Panc1 (cell line): ENCODE measurements at regions not wholly inside any gene's neighbourhood (a gene's known extent, or its start where the extent isn't known, plus 50 kb on each side); places are given as distances from the start of the nearest gene placed in this dataset.

Experiments
- ATAC-seq: fragments of 200-7000 bp; cut with Tn5 transposase; 2 replicates; pipeline ENCODE4 v1.9.1; 2020; ENCODE audit warnings: mild to moderate bottlenecking, moderate library complexity
- BruUV-seq: library from RNA; stranded (reverse); fragments of 400-500 nt; replicated peaks from 2 replicates; lab custom pipeline; 2021; lab: Mats Ljungman, UMichigan
- CTCF ChIA-PET: fragments of 300-600 bp; sonication (Branson Sonifier 250); formaldehyde crosslinking; loops from one replicate; lab custom pipeline; 2022; ENCODE audit warnings: antibody characterized with exemption; lab: Charles Lee
- POLR2A ChIA-PET: fragments of 300-600 bp; sonication (Branson Sonifier 250); formaldehyde crosslinking; loops from one replicate; lab custom pipeline; 2022; ENCODE audit warnings: antibody characterized with exemption; lab: Charles Lee
- DNase-seq: peaks from one replicate; pipeline ENCODE4 v3.0.0-alpha.2; 2010; ENCODE audit warnings: low read depth, low spot score
- H3K27ac ChIP-seq: 2 replicates; pipeline ENCODE4 v1.5.1; 2011; ENCODE audit warnings: mild to moderate bottlenecking, low read length, inconsistent platforms
- H3K27me3 ChIP-seq: fragments of 200-500 bp; sonication (Bioruptor generic); 2 replicates; pipeline ENCODE4 v1.6.0; 2014; ENCODE audit warnings: low read length, inconsistent platforms; ENCODE audit not compliant: control insufficient read depth, insufficient read depth
- H3K36me3 ChIP-seq: fragments of 200-500 bp; sonication (Bioruptor generic); 2 replicates; pipeline ENCODE4 v1.5.1; 2014; ENCODE audit warnings: inconsistent platforms, mild to moderate bottlenecking, low read length, moderate library complexity; ENCODE audit not compliant: control insufficient read depth, insufficient read depth
- H3K4me1 ChIP-seq: 2 replicates; pipeline ENCODE4 v1.5.1; 2011; ENCODE audit warnings: inconsistent platforms, mild to moderate bottlenecking, low read length, moderate library complexity; ENCODE audit not compliant: control insufficient read depth, insufficient read depth
- H3K4me3 ChIP-seq, 2 experiments: 2 replicates each; pipeline ENCODE4 v1.5.1; 2011 to 2012; ENCODE audit warnings: low read depth in 2 of 2, low read length in 2 of 2, mild to moderate bottlenecking in 2 of 2, inconsistent platforms in 1 of 2, moderate library complexity in 1 of 2
- H3K9me3 ChIP-seq: fragments of 200-500 bp; sonication (Bioruptor generic); 2 replicates; pipeline ENCODE4 v1.5.1; 2014; ENCODE audit warnings: low read depth, mild to moderate bottlenecking, inconsistent platforms, low read length, moderate library complexity; ENCODE audit not compliant: control insufficient read depth, insufficient read depth
- CTCF ChIP-seq: fragments of 450-650 bp; IDR thresholded peaks from 2 replicates; pipeline ENCODE4 v1.5.1; 2017; ENCODE audit warnings: mild to moderate bottlenecking
- POLR2AphosphoS5 ChIP-seq: IDR thresholded peaks from 2 replicates; pipeline ENCODE4 v1.6.1; 2012; ENCODE audit warnings: mild to moderate bottlenecking, low read depth, low read length, moderate library complexity
- REST ChIP-seq, 2 experiments: IDR thresholded peaks; 2 replicates each; pipeline ENCODE4 v1.6.1; 2011 to 2012; ENCODE audit warnings: low read depth in 2 of 2, control low read depth in 1 of 2, low read length in 1 of 2, mild to moderate bottlenecking in 1 of 2, moderate library complexity in 1 of 2; ENCODE audit not compliant: insufficient read depth in 1 of 2
- SIN3A ChIP-seq: IDR thresholded peaks from 2 replicates; pipeline ENCODE4 v1.6.1; 2012; ENCODE audit warnings: low read depth, mild to moderate bottlenecking, low read length, moderate library complexity, borderline replicate concordance; ENCODE audit not compliant: insufficient read depth
- TCF7L2 ChIP-seq: IDR thresholded peaks from 2 replicates; pipeline ENCODE4 v1.6.1; 2011; ENCODE audit warnings: mild to moderate bottlenecking, low read depth, low read length, inconsistent platforms
- in situ Hi-C: cut with HindIII; loops from 2 replicates; pipeline ENCODE4 v1.10.0; 2016; ENCODE audit warnings: low sequenced_read_pairs, low pct_unique_long_range_greater_than_20kb
- intact Hi-C: fragments of 100-400 bp; cut with micrococcal nuclease; formaldehyde crosslinking; loops from one replicate; pipeline ENCODE4 v1.10.0; 2022; ENCODE audit not compliant: unreplicated experiment

- POLR2A ChIA-PET, result no interaction called here
- ATAC-seq (no peak), DNase-seq (no peak)
- BruUV-seq, result no TSS peak
- Histone ChIP-seq H3K27ac (no peak overlapping the region), H3K36me3 (no peaks in the 10 kb centered on the region), H3K4me1 (no peaks in the 10 kb centered on the region), H3K4me3 (no peak overlapping the region), H3K9me3 (no peaks in the 10 kb centered on the region), H3K27me3 (no peaks in the 10 kb centered on the region)
- CTCF ChIA-PET, result no interaction called here
- TF ChIP-seq POLR2AphosphoS5, result no peak
- TF ChIP-seq SIN3A, result no peak
- no peak for TF ChIP-seq REST (IDR thresholded peaks at IDR 0.05; ENCODE audit: insufficient read depth in 1 of 2, low read depth in 2 of 2, low read length in 1 of 2)
- TF ChIP-seq TCF7L2, result no peak
- no peak for TF ChIP-seq CTCF
- intact Hi-C loops (no loop called here), in situ Hi-C loops (no loop called here)
These were observed 160.2 kb upstream of the CCDC150 start for GRCh38 chr2:196479350-196479749.

- BruUV-seq, result no TSS peak
These were observed 158.7 kb upstream of the CCDC150 start for GRCh38 chr2:196480653-196481323.

More at GRCh38 chr2:196480653-196481323, 158.7 kb upstream of the CCDC150 start:
- in situ Hi-C loops, result no loop called here
- ATAC-seq (no peak), DNase-seq (no peak)
- no peak overlapping the region for H3K27ac ChIP-seq
- POLR2A ChIA-PET, result no interaction called here
- no peaks in the 10 kb centered on the region for H3K9me3 ChIP-seq
- H3K4me3 ChIP-seq, result no peak overlapping the region
- no peaks in the 10 kb centered on the region for H3K36me3 ChIP-seq
- no peaks in the 10 kb centered on the region for H3K4me1 ChIP-seq
- intact Hi-C loops, result no loop called here
- H3K27me3 ChIP-seq, result no peaks in the 10 kb centered on the region
- no peak for TF ChIP-seq POLR2AphosphoS5
- no peak for TF ChIP-seq TCF7L2
- TF ChIP-seq CTCF, result no peak
- no peak for TF ChIP-seq REST (IDR thresholded peaks at IDR 0.05; ENCODE audit: insufficient read depth in 1 of 2, low read depth in 2 of 2, low read length in 1 of 2)
- TF ChIP-seq SIN3A, result no peak
- CTCF ChIA-PET, result no interaction called here
